Endodermal cell (in vitro differentiated cells): ENCODE measurements at regions not wholly inside any gene's neighbourhood (a gene's known extent, or its start where the extent isn't known, plus 50 kb on each side); places are given as distances from the start of the nearest gene placed in this dataset.

Source experiments
- DNase-seq: peaks from one replicate; pipeline ENCODE4 v3.0.0-alpha.2; 2017
- H3K27ac ChIP-seq: 2 replicates; pipeline ENCODE4 v1.5.1; 2013; ENCODE audit warnings: mild to moderate bottlenecking, low read depth, low read length, moderate library complexity
- H3K27me3 ChIP-seq: 2 replicates; pipeline ENCODE4 v1.6.1; 2013; ENCODE audit warnings: mild to moderate bottlenecking, low read length, moderate library complexity; ENCODE audit not compliant: insufficient read depth, control insufficient read depth, poor library complexity, severe bottlenecking
- H3K36me3 ChIP-seq: 2 replicates; pipeline ENCODE4 v1.7.0; 2013; ENCODE audit warnings: mild to moderate bottlenecking, low read length, moderate library complexity; ENCODE audit not compliant: control insufficient read depth, insufficient read depth
- H3K4me1 ChIP-seq: one replicate; pipeline ENCODE4 v1.7.0; 2013; ENCODE audit warnings: low read length; ENCODE audit not compliant: control insufficient read depth, insufficient read depth
- H3K4me3 ChIP-seq: 2 replicates; pipeline ENCODE4 v1.5.1; 2013; ENCODE audit warnings: mild to moderate bottlenecking, low read length, moderate library complexity
- H3K9ac ChIP-seq: 2 replicates; pipeline ENCODE4 v1.6.1; 2013; ENCODE audit warnings: mild to moderate bottlenecking, low read length, moderate library complexity; ENCODE audit not compliant: poor library complexity, severe bottlenecking; ENCODE audit errors: extremely low read depth
- H3K9me3 ChIP-seq: 2 replicates; pipeline ENCODE4 v1.6.1; 2013; ENCODE audit warnings: mild to moderate bottlenecking, low read length, moderate library complexity; ENCODE audit not compliant: control insufficient read depth
- H3K27ac Mint-ChIP-seq: 2 replicates; pipeline ENCODE4 v1.8.0; 2020; ENCODE audit warnings: mixed read lengths
- H3K27me3 Mint-ChIP-seq: 2 replicates; pipeline ENCODE4 v1.8.0; 2021; ENCODE audit warnings: mild to moderate bottlenecking, mixed read lengths; ENCODE audit not compliant: insufficient read depth
- H3K36me3 Mint-ChIP-seq: 2 replicates; pipeline ENCODE4 v1.8.0; 2020; ENCODE audit warnings: low read depth, mixed read lengths
- H3K4me1 Mint-ChIP-seq: 2 replicates; pipeline ENCODE4 v1.8.0; 2020; ENCODE audit warnings: mixed read lengths
- H3K4me3 Mint-ChIP-seq: 2 replicates; pipeline ENCODE4 v1.8.0; 2020; ENCODE audit warnings: mild to moderate bottlenecking, moderate library complexity, mixed read lengths
- H3K9me3 Mint-ChIP-seq: 2 replicates; pipeline ENCODE4 v1.8.0; 2020; ENCODE audit warnings: mild to moderate bottlenecking, mixed read lengths
- CTCF ChIP-seq: fragments of 200-600 bp; sonication (generic); conservative IDR thresholded peaks from 2 replicates; pipeline ENCODE4 v1.5.0; 2021; ENCODE audit warnings: antibody characterized with exemption, mild to moderate bottlenecking
- WGBS, 2 experiments: methylation state at CpG; one replicate each; pipeline versions ENCODE4 v1.1.5 to v1.1.7; 2013; ENCODE audit warnings: missing lambda C conversion rate in 2 of 2, mixed read lengths in 1 of 2; ENCODE audit not compliant: insufficient coverage in 1 of 2, insufficient read length in 1 of 2; 5-methylcytosine and 5-hydroxymethylcytosine counted together

DNA sequence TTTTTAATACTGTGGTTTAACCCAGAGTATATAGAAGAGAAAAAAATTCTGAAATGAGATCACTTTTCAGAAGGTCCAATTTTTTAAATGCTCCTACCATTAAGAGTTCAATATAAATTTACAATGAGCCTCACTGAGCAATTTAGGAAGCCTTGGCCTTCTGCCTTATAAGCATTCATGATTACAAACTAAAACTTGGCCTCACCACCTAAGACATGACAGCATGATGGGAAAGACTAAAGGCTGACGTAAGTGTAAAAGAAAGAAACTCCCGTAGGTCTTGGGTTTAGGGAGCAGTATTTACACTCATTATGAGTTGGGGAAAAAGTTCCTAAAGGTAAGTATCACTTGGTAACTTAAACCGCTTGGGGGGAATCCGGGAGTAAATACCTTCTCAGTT lies 70.7 kb upstream of the ESRRG start:
- Mint-ChIP-seq H3K4me3 (no peak overlapping the region), H3K27me3 (no peaks in the 10 kb centered on the region), H3K27ac (no peak overlapping the region), H3K36me3 (no peaks in the 10 kb centered on the region), H3K9me3 (no peaks in the 10 kb centered on the region), H3K4me1 (no peaks in the 10 kb centered on the region)
- Histone ChIP-seq H3K9ac (no peak overlapping the region), H3K36me3 (no peaks in the 10 kb centered on the region), H3K9me3 (no peaks in the 10 kb centered on the region), H3K27me3 (no peaks in the 10 kb centered on the region), H3K27ac (no peak overlapping the region), H3K4me1 (no peaks in the 10 kb centered on the region), H3K4me3 (no peak overlapping the region)
- 92 to 100% methylated on average over 2 to 4 of the region's 4 CpGs for WGBS, 2 experiments
- TF ChIP-seq CTCF, result no peak
- DNase-seq, result no peak

DNA sequence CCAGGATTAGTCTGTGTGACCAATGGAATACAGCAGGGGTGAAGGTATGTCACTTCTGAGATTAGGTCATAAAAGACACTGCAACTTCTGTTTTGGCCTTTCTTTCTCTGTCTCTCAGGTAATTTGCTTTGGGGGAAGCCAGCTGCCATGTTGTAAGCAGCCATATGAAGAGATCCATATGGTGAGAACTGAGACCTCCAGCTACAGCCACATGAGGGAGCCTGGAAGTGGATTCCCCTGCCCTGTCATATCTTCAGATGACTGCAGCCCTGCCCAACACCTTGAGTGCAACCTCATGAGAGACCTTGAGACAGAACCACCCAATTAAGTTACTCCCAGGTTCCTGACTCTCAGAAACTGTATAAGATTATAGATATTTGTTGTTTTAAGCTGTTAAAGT lies 70.1 kb upstream of the ESRRG start:
- no peak overlapping the region for H3K9ac ChIP-seq
- no peak overlapping the region for H3K4me3 Mint-ChIP-seq
- no peaks in the 10 kb centered on the region for H3K9me3 ChIP-seq
- H3K27ac Mint-ChIP-seq, result no peak overlapping the region
- H3K4me1 ChIP-seq, result no peaks in the 10 kb centered on the region
- H3K27me3 Mint-ChIP-seq, result no peaks in the 10 kb centered on the region
- H3K27ac ChIP-seq, result no peak overlapping the region
- no peaks in the 10 kb centered on the region for H3K4me1 Mint-ChIP-seq
- TF ChIP-seq CTCF, result peak; percentile 74
- H3K27me3 ChIP-seq, result no peaks in the 10 kb centered on the region
- H3K9me3 Mint-ChIP-seq, result no peaks in the 10 kb centered on the region
- peak; percentile 70 for DNase-seq
- no peak overlapping the region for H3K4me3 ChIP-seq
- no peaks in the 10 kb centered on the region for H3K36me3 ChIP-seq
- no peaks in the 10 kb centered on the region for H3K36me3 Mint-ChIP-seq

DNA sequence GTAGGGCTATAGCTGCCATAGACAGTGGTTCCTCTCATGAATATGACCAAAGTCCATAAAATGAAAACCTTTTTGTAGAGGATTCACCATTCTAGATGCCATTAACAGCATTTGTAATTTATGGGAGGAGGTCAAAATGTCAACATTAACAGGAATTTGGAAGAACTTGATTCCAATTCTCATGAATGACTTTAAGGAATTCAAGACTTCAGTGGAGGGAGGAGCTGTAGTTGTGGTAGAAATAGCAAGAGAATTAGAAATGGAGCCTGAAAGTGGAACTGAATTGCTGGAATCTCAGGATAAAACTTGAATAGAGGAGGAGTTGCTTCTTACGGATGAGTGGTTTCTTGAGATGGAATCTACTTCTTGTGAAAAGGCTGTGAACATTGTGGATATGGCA lies 65.4 kb upstream of the ESRRG start:
- Mint-ChIP-seq H3K27me3 (no peaks in the 10 kb centered on the region), H3K4me1 (peaks cover 3% of the 10 kb centered on the region), H3K4me3 (no peak overlapping the region), H3K27ac (no peak overlapping the region), H3K36me3 (no peaks in the 10 kb centered on the region), H3K9me3 (no peaks in the 10 kb centered on the region)
- Histone ChIP-seq H3K4me3 (no peak overlapping the region), H3K9ac (no peak overlapping the region), H3K36me3 (no peaks in the 10 kb centered on the region), H3K4me1 (no peaks in the 10 kb centered on the region), H3K27ac (no peak overlapping the region), H3K27me3 (no peaks in the 10 kb centered on the region), H3K9me3 (no peaks in the 10 kb centered on the region)
- no peak for TF ChIP-seq CTCF
- WGBS, 2 experiments, result 86 to 94% methylated on average over 1 of the region's 1 CpG
- no peak for DNase-seq
